ENCODE measurements at regions not wholly inside any gene's neighbourhood (a gene's known extent, or its start where the extent isn't known, plus 50 kb on each side); places are given as distances from the start of the nearest gene placed in this dataset.

DNA sequence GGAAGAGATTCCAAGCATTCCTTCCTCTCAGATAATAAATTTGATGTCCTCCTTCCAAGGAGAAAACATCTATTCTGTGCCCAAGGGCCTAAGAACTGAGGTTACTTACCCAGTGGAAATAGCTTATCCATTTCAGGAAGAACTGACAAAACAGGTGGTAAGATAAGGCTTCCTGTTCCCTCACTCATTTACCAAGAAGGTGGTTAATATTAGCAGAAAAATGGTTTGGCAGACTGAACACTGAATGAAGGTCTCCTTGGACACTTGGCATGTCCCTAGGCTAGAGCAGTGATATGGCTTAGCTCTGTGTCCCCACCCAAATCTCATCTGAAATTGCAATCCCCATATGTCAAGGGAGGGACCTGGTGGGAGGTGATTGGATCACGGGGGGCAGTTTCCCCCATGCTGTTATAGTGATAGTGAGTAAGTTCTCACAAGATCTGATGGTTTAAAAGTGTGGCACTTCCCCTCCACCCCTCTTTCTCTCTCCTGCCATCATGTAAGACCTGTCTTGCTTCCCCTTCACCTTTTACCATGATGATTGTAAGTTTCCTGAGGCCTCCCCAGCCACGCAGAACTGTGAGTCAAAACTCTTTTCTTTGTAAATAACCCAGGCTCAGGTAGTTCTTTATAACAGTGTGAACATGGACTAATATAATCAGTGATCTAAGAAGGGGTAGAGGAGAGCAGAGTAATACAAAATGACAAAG lies 127.4 kb downstream of the ST8SIA2 start:
- TF ChIP-seq, protein P1, sequence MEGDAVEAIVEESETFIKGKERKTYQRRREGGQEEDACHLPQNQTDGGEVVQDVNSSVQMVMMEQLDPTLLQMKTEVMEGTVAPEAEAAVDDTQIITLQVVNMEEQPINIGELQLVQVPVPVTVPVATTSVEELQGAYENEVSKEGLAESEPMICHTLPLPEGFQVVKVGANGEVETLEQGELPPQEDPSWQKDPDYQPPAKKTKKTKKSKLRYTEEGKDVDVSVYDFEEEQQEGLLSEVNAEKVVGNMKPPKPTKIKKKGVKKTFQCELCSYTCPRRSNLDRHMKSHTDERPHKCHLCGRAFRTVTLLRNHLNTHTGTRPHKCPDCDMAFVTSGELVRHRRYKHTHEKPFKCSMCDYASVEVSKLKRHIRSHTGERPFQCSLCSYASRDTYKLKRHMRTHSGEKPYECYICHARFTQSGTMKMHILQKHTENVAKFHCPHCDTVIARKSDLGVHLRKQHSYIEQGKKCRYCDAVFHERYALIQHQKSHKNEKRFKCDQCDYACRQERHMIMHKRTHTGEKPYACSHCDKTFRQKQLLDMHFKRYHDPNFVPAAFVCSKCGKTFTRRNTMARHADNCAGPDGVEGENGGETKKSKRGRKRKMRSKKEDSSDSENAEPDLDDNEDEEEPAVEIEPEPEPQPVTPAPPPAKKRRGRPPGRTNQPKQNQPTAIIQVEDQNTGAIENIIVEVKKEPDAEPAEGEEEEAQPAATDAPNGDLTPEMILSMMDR (conservative IDR thresholded peaks at IDR 0.05; ENCODE audit: low read depth, low read length): no peak
- no peak for TF ChIP-seq EZH2 (IDR thresholded peaks at IDR 0.05; ENCODE audit: low read length, unreplicated experiment)

All from PC-3 (cell line).